DOHH2 (cell line): ENCODE measurements at regions not wholly inside any gene's neighbourhood (a gene's known extent, or its start where the extent isn't known, plus 50 kb on each side); places are given as distances from the start of the nearest gene placed in this dataset.

Experiments
- EZH2phosphoT487 ChIP-seq: fragments of 200-600 bp; sonication (generic); IDR thresholded peaks from 2 replicates; pipeline ENCODE4 v1.6.1; 2017; ENCODE audit warnings: borderline replicate concordance, mild to moderate bottlenecking, antibody characterized with exemption, low read length, moderate library complexity, mixed read lengths
- TF ChIP-seq, protein P1 (sequence below): fragments of 200-600 bp; sonication (generic); IDR thresholded peaks from one replicate; pipeline ENCODE4 v1.5.1; 2014; ENCODE audit warnings: antibody characterized with exemption, mild to moderate bottlenecking, low read depth, low read length; ENCODE audit not compliant: poor library complexity, severe bottlenecking

GRCh38 chr5:1704676-1705075 is 95.0 kb downstream of the MRPL36 start:
- TF ChIP-seq, protein P1, sequence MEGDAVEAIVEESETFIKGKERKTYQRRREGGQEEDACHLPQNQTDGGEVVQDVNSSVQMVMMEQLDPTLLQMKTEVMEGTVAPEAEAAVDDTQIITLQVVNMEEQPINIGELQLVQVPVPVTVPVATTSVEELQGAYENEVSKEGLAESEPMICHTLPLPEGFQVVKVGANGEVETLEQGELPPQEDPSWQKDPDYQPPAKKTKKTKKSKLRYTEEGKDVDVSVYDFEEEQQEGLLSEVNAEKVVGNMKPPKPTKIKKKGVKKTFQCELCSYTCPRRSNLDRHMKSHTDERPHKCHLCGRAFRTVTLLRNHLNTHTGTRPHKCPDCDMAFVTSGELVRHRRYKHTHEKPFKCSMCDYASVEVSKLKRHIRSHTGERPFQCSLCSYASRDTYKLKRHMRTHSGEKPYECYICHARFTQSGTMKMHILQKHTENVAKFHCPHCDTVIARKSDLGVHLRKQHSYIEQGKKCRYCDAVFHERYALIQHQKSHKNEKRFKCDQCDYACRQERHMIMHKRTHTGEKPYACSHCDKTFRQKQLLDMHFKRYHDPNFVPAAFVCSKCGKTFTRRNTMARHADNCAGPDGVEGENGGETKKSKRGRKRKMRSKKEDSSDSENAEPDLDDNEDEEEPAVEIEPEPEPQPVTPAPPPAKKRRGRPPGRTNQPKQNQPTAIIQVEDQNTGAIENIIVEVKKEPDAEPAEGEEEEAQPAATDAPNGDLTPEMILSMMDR, result no peak
- TF ChIP-seq EZH2phosphoT487, result no peak
